ENCODE measurements at regions not wholly inside any gene's neighbourhood (a gene's known extent, or its start where the extent isn't known, plus 50 kb on each side); places are given as distances from the start of the nearest gene placed in this dataset.

DNA sequence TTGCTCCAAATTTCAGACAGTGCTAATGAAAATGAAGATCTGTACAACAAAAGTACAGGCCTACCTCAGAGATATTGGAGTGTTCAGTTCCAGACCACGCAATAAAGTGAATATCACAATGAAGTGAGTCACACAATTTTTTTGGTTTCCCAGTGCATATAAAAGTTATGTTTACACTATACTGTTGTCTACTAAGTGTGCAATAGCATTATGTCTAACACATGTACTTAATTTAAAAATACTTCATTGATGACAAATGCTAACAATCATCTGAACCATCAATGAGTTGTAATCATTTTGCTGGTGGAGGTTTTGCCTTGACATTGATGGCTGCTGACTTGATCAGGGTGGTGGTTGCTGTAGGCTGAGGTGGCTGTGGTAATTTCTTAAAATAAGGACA, 60.6 kb upstream of the E2F8 start:
- H3K9me3 ChIP-seq (ENCODE audit: insufficient read depth, low read length, severe bottlenecking) = no peaks in the 10 kb centered on the region
- H3K27ac ChIP-seq (ENCODE audit: low read length) = no peak overlapping the region
- H3K9ac ChIP-seq (ENCODE audit: low read depth, low read length) = no peak overlapping the region
- H3K4me1 ChIP-seq (ENCODE audit: insufficient read depth, low read length) = no peaks in the 10 kb centered on the region
- H3K27me3 ChIP-seq (ENCODE audit: insufficient read depth, low read length, poor library complexity) = peaks cover 4% of the 10 kb centered on the region
- DNase-seq = no peak
- no peak for ATAC-seq (ENCODE audit: insufficient read depth, low read depth)
- TF ChIP-seq EZH2 (IDR thresholded peaks at IDR 0.05; ENCODE audit: borderline replicate concordance, low read depth, low read length, severe bottlenecking) = no peak
- TF ChIP-seq, protein P1, sequence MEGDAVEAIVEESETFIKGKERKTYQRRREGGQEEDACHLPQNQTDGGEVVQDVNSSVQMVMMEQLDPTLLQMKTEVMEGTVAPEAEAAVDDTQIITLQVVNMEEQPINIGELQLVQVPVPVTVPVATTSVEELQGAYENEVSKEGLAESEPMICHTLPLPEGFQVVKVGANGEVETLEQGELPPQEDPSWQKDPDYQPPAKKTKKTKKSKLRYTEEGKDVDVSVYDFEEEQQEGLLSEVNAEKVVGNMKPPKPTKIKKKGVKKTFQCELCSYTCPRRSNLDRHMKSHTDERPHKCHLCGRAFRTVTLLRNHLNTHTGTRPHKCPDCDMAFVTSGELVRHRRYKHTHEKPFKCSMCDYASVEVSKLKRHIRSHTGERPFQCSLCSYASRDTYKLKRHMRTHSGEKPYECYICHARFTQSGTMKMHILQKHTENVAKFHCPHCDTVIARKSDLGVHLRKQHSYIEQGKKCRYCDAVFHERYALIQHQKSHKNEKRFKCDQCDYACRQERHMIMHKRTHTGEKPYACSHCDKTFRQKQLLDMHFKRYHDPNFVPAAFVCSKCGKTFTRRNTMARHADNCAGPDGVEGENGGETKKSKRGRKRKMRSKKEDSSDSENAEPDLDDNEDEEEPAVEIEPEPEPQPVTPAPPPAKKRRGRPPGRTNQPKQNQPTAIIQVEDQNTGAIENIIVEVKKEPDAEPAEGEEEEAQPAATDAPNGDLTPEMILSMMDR (IDR thresholded peaks at IDR 0.05; ENCODE audit: borderline replicate concordance, extremely low read depth, low read length, poor library complexity, severe bottlenecking) = no peak
- no peak overlapping the region for H3K4me3 ChIP-seq (ENCODE audit: low read depth in 1 of 2, low read length in 2 of 2)
- H3K4me2 ChIP-seq (ENCODE audit: insufficient read depth, low read length) = no peak overlapping the region
- no peak overlapping the region for H2AFZ ChIP-seq (ENCODE audit: low read depth, low read length)
- no peaks in the 10 kb centered on the region for H4K20me1 ChIP-seq (ENCODE audit: insufficient read depth, low read length)
- H3K79me2 ChIP-seq (ENCODE audit: insufficient read depth, low read length) = no peaks in the 10 kb centered on the region
- H3K36me3 ChIP-seq (ENCODE audit: insufficient read depth, low read length) = no peaks in the 10 kb centered on the region

DNA sequence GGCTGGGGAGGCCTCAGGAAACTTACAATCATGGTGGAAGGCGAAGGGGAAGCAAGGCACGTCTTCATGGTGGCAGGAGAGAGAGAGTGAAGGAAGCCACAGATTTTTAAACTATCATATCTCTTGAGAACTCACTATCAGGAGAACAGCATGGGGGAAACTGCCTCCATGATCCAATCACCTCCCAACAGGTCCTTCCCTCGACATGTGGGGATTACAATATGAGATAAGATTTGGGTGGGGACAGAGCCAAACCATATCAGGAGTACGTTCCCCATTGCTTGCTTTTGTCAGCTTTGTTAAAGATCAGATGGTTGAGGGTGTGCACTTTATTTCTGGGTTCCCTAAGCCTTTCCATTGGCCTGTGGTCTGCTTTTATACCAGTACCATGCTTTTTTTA, 53.7 kb upstream of the E2F8 start:
- ATAC-seq (ENCODE audit: insufficient read depth, low read depth) = no peak
- no peak overlapping the region for H3K9ac ChIP-seq (ENCODE audit: low read depth, low read length)
- no peaks in the 10 kb centered on the region for H3K79me2 ChIP-seq (ENCODE audit: insufficient read depth, low read length)
- H3K4me1 ChIP-seq (ENCODE audit: insufficient read depth, low read length) = no peaks in the 10 kb centered on the region
- no peak overlapping the region for H3K4me3 ChIP-seq (ENCODE audit: low read depth in 1 of 2, low read length in 2 of 2)
- no peaks in the 10 kb centered on the region for H3K36me3 ChIP-seq (ENCODE audit: insufficient read depth, low read length)
- no peak overlapping the region for H2AFZ ChIP-seq (ENCODE audit: low read depth, low read length)
- H3K4me2 ChIP-seq (ENCODE audit: insufficient read depth, low read length) = no peak overlapping the region
- TF ChIP-seq, protein P1 (IDR thresholded peaks at IDR 0.05; ENCODE audit: borderline replicate concordance, extremely low read depth, low read length, poor library complexity, severe bottlenecking) = no peak
- TF ChIP-seq EZH2 (IDR thresholded peaks at IDR 0.05; ENCODE audit: borderline replicate concordance, low read depth, low read length, severe bottlenecking) = no peak
- H3K27ac ChIP-seq (ENCODE audit: low read length) = no peak overlapping the region
- peaks cover 20% of the 10 kb centered on the region for H3K27me3 ChIP-seq (ENCODE audit: insufficient read depth, low read length, poor library complexity)
- H3K9me3 ChIP-seq (ENCODE audit: insufficient read depth, low read length, severe bottlenecking) = no peaks in the 10 kb centered on the region
- DNase-seq = no peak
- H4K20me1 ChIP-seq (ENCODE audit: insufficient read depth, low read length) = no peaks in the 10 kb centered on the region

DNA sequence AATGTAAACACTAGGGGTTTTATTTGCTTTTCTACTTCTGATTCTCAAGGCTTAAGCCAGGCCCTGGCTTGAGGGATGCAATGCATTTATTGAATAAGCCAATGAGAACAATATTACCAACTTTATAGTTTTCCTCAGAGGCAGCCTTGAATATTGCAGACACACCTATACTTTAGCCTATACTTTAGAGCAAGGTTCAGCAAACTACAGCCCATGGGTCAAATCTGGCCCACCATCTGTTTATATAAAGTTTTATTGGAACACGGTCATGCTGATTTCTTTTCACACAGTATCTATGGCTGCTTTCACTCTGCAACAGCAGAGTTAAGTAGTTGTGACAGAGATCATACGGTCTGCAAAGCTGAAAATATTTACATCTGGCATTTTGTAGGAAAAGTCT, 50.3 kb upstream of the E2F8 start:
- Histone ChIP-seq H3K4me1 (ENCODE audit: insufficient read depth, low read length) (no peaks in the 10 kb centered on the region), H2AFZ (ENCODE audit: low read depth, low read length) (no peak overlapping the region), H3K9me3 (ENCODE audit: insufficient read depth, low read length, severe bottlenecking) (no peaks in the 10 kb centered on the region), H4K20me1 (ENCODE audit: insufficient read depth, low read length) (no peaks in the 10 kb centered on the region), H3K4me3 (ENCODE audit: low read depth in 1 of 2, low read length in 2 of 2) (no peak overlapping the region), H3K4me2 (ENCODE audit: insufficient read depth, low read length) (no peak overlapping the region), H3K36me3 (ENCODE audit: insufficient read depth, low read length) (no peaks in the 10 kb centered on the region), H3K27me3 (ENCODE audit: insufficient read depth, low read length, poor library complexity) (peaks cover 19% of the 10 kb centered on the region), H3K79me2 (ENCODE audit: insufficient read depth, low read length) (no peaks in the 10 kb centered on the region), H3K9ac (ENCODE audit: low read depth, low read length) (no peak overlapping the region), H3K27ac (ENCODE audit: low read length) (no peak overlapping the region)
- DNase-seq (no peak), ATAC-seq (ENCODE audit: insufficient read depth, low read depth) (no peak)
- TF ChIP-seq, protein P1 (IDR thresholded peaks at IDR 0.05; ENCODE audit: borderline replicate concordance, extremely low read depth, low read length, poor library complexity, severe bottlenecking) = no peak
- TF ChIP-seq EZH2 (IDR thresholded peaks at IDR 0.05; ENCODE audit: borderline replicate concordance, low read depth, low read length, severe bottlenecking) = no peak
